C4-2B (cell line): ENCODE measurements at regions not wholly inside any gene's neighbourhood (a gene's known extent, or its start where the extent isn't known, plus 50 kb on each side); places are given as distances from the start of the nearest gene placed in this dataset.
A peak's percentile ranks its signal among the peaks of the same experiment; 100 is the strongest.

ENCODE experiments used
- H3K27ac ChIP-seq: fragments of 450-650 bp; 2 replicates; pipeline ENCODE4 v1.5.1; 2017
- CTCF ChIP-seq: fragments of 450-650 bp; conservative IDR thresholded peaks from 2 replicates; pipeline ENCODE4 v1.5.1; 2017; ENCODE audit warnings: mild to moderate bottlenecking
- ZFX ChIP-seq: fragments of 450-650 bp; IDR thresholded peaks from 2 replicates; pipeline ENCODE4 v1.6.1; 2017

- no peak for TF ChIP-seq ZFX
- TF ChIP-seq CTCF: no peak
- no peak overlapping the region for H3K27ac ChIP-seq
Measured at GRCh38 chr16:51648526-51648925, 497.5 kb upstream of the SALL1 start.

- no peak for TF ChIP-seq ZFX
- no peak for TF ChIP-seq CTCF
- no peak overlapping the region for H3K27ac ChIP-seq
Measured at GRCh38 chr16:51641191-51641765, 490.2 kb upstream of the SALL1 start.

- no peak for TF ChIP-seq ZFX
- TF ChIP-seq CTCF: peak; percentile 20
- H3K27ac ChIP-seq: no peak overlapping the region
Measured at GRCh38 chr16:51640196-51640595, 489.1 kb upstream of the SALL1 start.

- TF ChIP-seq ZFX: no peak
- no peak for TF ChIP-seq CTCF
- H3K27ac ChIP-seq: no peak overlapping the region
Measured at GRCh38 chr16:51638339-51639135, 487.5 kb upstream of the SALL1 start.

- no peak overlapping the region for H3K27ac ChIP-seq
- TF ChIP-seq ZFX (no peak), CTCF (no peak)
Measured at GRCh38 chr16:51637770-51638094, 486.7 kb upstream of the SALL1 start.

GRCh38 chr16:51636920-51637769 lies 486.1 kb upstream of the SALL1 start:
- H3K27ac ChIP-seq: no peak overlapping the region
- TF ChIP-seq ZFX (no peak), CTCF (no peak)

- no peak overlapping the region for H3K27ac ChIP-seq
- TF ChIP-seq CTCF (no peak), ZFX (no peak)
Measured at GRCh38 chr16:51635181-51635580, 484.1 kb upstream of the SALL1 start.
